ENCODE measurements at regions not wholly inside any gene's neighbourhood (a gene's known extent, or its start where the extent isn't known, plus 50 kb on each side); places are given as distances from the start of the nearest gene placed in this dataset.
A peak's percentile ranks its signal among the peaks of the same experiment; 100 is the strongest.

GRCh38 chr6:159609652-159610178 lies 83.3 kb downstream of the SOD2 start:
- DNase-seq (ENCODE audit: low read depth), result no peak
- TF ChIP-seq, protein P1, sequence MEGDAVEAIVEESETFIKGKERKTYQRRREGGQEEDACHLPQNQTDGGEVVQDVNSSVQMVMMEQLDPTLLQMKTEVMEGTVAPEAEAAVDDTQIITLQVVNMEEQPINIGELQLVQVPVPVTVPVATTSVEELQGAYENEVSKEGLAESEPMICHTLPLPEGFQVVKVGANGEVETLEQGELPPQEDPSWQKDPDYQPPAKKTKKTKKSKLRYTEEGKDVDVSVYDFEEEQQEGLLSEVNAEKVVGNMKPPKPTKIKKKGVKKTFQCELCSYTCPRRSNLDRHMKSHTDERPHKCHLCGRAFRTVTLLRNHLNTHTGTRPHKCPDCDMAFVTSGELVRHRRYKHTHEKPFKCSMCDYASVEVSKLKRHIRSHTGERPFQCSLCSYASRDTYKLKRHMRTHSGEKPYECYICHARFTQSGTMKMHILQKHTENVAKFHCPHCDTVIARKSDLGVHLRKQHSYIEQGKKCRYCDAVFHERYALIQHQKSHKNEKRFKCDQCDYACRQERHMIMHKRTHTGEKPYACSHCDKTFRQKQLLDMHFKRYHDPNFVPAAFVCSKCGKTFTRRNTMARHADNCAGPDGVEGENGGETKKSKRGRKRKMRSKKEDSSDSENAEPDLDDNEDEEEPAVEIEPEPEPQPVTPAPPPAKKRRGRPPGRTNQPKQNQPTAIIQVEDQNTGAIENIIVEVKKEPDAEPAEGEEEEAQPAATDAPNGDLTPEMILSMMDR (IDR thresholded peaks at IDR 0.05; ENCODE audit: low read length, missing control alignments), result no peak

GRCh38 chr6:159608961-159609651 lies 83.9 kb downstream of the SOD2 start:
- no peak overlapping the region for H3K4me3 ChIP-seq (replicated peaks; ENCODE audit: low read depth, low read length)
- TF ChIP-seq, protein P1 (IDR thresholded peaks at IDR 0.05; ENCODE audit: low read length, missing control alignments), result peak; percentile 68
- DNase-seq (ENCODE audit: low read depth), result peak; percentile 45

More at GRCh38 chr6:159609652-159610178, 83.3 kb downstream of the SOD2 start:
- no peak overlapping the region for H3K4me3 ChIP-seq (replicated peaks; ENCODE audit: low read depth, low read length)

- H3K4me3 ChIP-seq (replicated peaks; ENCODE audit: low read depth, low read length), result no peak overlapping the region
- TF ChIP-seq, protein P1 (IDR thresholded peaks at IDR 0.05; ENCODE audit: low read length, missing control alignments), result no peak
- DNase-seq (ENCODE audit: low read depth), result no peak
Observed at GRCh38 chr6:159606786-159607185, 86.3 kb downstream of the SOD2 start.

- no peak overlapping the region for H3K4me3 ChIP-seq (replicated peaks; ENCODE audit: low read depth, low read length)
- no peak for DNase-seq (ENCODE audit: low read depth)
- TF ChIP-seq, protein P1 (IDR thresholded peaks at IDR 0.05; ENCODE audit: low read length, missing control alignments), result no peak
Observed at GRCh38 chr6:159604443-159604956, 88.5 kb downstream of the SOD2 start.

DNA sequence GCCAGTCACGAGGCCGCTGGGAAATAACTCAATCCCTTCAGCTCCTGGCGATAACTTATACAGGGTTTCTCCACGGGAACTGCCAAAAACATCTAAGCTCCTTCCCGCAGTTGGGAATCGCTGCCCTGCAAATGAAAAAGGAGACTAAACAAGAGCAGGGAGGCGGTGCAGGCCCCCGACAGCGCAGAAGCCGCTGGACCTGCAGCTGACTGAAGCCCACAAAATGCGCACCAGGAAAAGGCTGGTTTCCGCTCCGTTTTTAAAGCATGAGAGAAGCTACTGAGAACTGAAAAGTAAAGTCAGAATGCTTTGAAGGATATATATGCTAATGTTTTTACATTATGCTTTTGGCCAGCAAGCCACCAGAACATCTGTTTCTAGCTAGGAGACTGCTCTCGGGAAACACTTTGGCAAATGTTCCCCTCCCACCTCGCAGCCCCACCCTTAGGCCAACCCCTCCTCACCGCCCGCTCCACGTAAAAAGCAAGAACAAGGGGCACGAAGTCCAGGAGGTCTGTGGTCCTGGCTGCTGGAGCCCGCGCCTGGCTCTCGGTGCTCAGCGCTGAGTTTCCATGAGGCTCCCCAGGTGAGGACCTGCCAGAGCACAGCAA lies 90.5 kb downstream of the SOD2 start:
- TF ChIP-seq, protein P1 (IDR thresholded peaks at IDR 0.05; ENCODE audit: low read length, missing control alignments), result no peak
- no peak overlapping the region for H3K4me3 ChIP-seq (replicated peaks; ENCODE audit: low read depth, low read length)
- DNase-seq (ENCODE audit: low read depth), result no peak

DNA sequence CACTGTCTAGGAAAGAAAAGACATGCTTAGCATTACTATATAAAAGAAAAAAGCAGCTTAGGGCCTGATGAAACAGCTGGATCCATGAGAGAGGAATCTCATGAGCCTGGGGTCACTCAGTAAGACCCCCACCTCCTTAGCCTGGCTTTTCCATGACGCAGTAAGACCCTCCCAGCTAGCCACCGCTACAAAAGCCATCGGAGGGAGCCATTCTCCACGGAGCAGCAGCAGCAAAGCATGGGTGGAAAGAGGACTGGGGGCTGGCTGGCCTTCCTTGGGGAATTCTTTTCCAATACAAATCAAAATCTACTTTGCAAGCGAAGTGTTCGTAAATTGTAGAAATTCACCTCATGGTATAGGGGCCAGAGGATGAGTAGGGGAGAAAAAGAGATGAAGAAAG lies 91.8 kb downstream of the SOD2 start:
- DNase-seq (ENCODE audit: low read depth), result no peak
- no peak overlapping the region for H3K4me3 ChIP-seq (replicated peaks; ENCODE audit: low read depth, low read length)
- TF ChIP-seq, protein P1 (IDR thresholded peaks at IDR 0.05; ENCODE audit: low read length, missing control alignments), result no peak
